GM13976 (cell line): ENCODE measurements at regions not wholly inside any gene's neighbourhood (a gene's known extent, or its start where the extent isn't known, plus 50 kb on each side); places are given as distances from the start of the nearest gene placed in this dataset.

Experiments used
- DNase-seq: peaks from one replicate; pipeline ENCODE4 v3.0.0; 2012; ENCODE audit warnings: low spot score
- in situ Hi-C: fragments of 300-500 bp; cut with MboI; formaldehyde crosslinking; loops from one replicate; pipeline ENCODE4 v1.12.0; 2022; ENCODE audit warnings: low sequenced_read_pairs, mixed read lengths, inconsistent platforms; ENCODE audit not compliant: unreplicated experiment
- TF ChIP-seq, protein P1 (sequence below): IDR thresholded peaks from 2 replicates; pipeline ENCODE4 v1.5.1; 2012; ENCODE audit warnings: borderline replicate concordance, mild to moderate bottlenecking; ENCODE audit not compliant: insufficient read depth; ENCODE audit errors: extremely low read depth, missing control alignments, control extremely low read depth

DNA sequence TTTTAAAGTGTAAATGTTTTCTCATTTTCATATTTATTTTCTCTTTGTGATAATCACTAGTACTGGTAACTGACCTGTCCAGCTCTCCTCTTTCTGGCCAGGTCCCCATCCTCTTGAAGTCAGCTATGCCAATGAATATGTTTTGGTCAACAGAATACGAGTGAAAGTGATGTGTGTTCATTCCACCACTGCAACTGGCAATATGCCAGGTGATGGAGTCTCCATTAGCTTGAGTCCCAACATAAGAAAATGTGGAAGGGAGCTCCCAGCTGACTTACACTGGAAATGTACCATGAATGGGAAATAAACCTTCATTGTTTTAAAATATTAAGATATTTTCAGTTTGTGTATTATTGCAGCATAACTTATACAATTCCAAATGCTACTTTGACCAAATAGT, 75.8 kb downstream of the CCDC34 start:
- no peak for DNase-seq
- TF ChIP-seq, protein P1, sequence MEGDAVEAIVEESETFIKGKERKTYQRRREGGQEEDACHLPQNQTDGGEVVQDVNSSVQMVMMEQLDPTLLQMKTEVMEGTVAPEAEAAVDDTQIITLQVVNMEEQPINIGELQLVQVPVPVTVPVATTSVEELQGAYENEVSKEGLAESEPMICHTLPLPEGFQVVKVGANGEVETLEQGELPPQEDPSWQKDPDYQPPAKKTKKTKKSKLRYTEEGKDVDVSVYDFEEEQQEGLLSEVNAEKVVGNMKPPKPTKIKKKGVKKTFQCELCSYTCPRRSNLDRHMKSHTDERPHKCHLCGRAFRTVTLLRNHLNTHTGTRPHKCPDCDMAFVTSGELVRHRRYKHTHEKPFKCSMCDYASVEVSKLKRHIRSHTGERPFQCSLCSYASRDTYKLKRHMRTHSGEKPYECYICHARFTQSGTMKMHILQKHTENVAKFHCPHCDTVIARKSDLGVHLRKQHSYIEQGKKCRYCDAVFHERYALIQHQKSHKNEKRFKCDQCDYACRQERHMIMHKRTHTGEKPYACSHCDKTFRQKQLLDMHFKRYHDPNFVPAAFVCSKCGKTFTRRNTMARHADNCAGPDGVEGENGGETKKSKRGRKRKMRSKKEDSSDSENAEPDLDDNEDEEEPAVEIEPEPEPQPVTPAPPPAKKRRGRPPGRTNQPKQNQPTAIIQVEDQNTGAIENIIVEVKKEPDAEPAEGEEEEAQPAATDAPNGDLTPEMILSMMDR: no peak
- in situ Hi-C loops: no loop called here

- in situ Hi-C loops: no loop called here
- TF ChIP-seq, protein P1: no peak
- no peak for DNase-seq
These were observed 77.3 kb downstream of the CCDC34 start for GRCh38 chr11:27285761-27286160.

DNA sequence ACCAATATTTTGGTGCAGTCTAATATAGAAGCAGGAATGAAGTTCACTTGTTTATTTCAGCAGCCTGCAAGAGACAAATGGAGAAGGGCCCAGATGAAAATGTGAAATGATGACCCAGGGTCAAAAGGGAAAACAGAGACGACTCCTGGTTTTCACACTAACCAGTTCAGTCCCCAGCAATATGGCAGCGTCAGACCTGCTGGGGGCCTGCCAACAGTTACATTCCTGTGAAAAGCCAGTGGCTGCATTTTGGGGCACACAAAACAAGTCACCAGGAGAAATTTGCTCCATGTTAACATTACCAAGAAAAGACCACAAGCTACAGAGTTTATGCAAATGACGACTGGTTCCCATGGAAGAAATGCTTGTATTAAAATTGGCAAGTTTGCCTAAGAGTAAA, 80.2 kb downstream of the CCDC34 start:
- TF ChIP-seq, protein P1: no peak
- in situ Hi-C loops: no loop called here
- no peak for DNase-seq

DNA sequence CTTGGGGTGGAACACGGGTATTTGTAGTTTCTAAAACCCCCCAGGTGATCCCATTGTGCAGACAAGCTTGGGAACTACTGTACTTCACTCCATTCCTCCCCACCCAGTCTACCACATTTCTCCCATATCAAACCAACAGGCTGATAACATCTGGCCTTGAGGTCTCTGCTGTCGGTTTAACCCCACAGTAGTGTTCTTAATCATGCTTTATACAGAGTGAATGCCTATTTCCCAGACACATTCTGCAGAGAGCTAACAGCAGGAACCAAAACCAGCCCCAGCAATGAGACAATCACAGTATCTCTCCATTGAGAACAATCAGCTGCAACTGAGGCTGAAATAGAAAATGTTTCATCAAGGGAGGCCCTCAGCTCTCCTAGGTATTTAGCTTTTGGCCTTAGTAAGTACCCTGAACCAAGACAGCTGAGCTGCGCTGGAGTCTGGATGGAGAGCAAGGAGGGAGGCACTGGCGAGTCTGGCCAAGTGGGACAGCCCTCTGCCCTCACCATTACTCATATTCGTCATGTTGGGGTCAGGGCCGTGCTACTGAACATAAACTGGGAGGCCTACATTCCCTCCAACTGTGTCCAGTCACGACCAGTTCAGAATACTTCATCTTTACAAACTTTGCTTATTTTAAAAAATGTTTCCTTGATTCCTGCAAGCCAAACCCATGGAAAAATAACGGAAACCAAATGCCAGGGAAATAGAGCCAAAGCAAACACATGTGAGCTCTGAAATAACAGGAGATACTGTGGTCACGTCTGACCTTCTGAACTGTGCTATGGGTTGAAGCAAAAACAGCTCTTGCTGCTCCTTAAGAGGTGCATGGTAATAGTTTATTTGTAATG, 81.0 kb downstream of the CCDC34 start:
- in situ Hi-C loops: no loop called here
- no peak for DNase-seq
- TF ChIP-seq, protein P1: no peak

- in situ Hi-C loops: no loop called here
- DNase-seq: no peak
- TF ChIP-seq, protein P1: no peak
These were observed 81.7 kb downstream of the CCDC34 start for GRCh38 chr11:27281276-27281675.

DNA sequence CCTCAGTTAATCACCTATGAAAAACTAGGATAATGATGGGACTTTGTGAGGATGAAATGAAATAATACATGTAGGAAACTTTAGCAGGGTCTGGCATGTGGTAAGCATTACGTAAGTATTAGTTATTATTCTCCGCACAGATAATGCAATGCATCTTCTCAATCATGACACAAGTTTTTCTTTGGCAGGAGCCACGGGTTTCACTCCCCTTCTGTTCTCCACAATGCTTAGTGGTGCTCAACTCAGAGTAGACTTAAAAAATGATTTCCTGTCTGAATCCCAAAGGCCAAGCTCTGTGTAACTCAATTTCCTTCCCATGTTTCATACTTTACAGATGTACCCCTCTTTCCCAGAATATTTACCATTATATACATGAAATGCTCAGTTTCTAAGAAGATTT, 82.9 kb downstream of the CCDC34 start:
- TF ChIP-seq, protein P1: no peak
- in situ Hi-C loops: no loop called here
- DNase-seq: no peak
